Hepatocyte (in vitro differentiated cells): ENCODE measurements at regions not wholly inside any gene's neighbourhood (a gene's known extent, or its start where the extent isn't known, plus 50 kb on each side); places are given as distances from the start of the nearest gene placed in this dataset.

Experiments
- DNase-seq: peaks from one replicate; pipeline ENCODE4 v3.0.0-alpha.2; 2016; ENCODE audit warnings: low spot score
- H2AFZ ChIP-seq: fragments of 200-600 bp; sonication (generic); 2 replicates; pipeline ENCODE4 v1.6.0; 2016; ENCODE audit warnings: antibody characterized with exemption, mild to moderate bottlenecking
- H3K27ac ChIP-seq: fragments of 200-600 bp; sonication (generic); 2 replicates; pipeline ENCODE4 v1.5.1; 2016; ENCODE audit warnings: mild to moderate bottlenecking
- H3K27me3 ChIP-seq: fragments of 200-600 bp; sonication (generic); 2 replicates; pipeline ENCODE4 v1.6.1; 2016
- H3K36me3 ChIP-seq: fragments of 200-600 bp; sonication (generic); replicated peaks from 2 replicates; pipeline ENCODE4 v1.5.1; 2016; ENCODE audit warnings: low read depth; ENCODE audit not compliant: insufficient read depth
- H3K4me1 ChIP-seq: fragments of 200-600 bp; sonication (generic); 2 replicates; pipeline ENCODE4 v1.5.1; 2016; ENCODE audit warnings: mild to moderate bottlenecking, moderate library complexity; ENCODE audit not compliant: insufficient read depth
- H3K4me2 ChIP-seq: fragments of 200-600 bp; sonication (generic); 2 replicates; pipeline ENCODE4 v1.6.0; 2016
- H3K4me3 ChIP-seq: fragments of 200-600 bp; sonication (generic); 2 replicates; pipeline ENCODE4 v1.5.1; 2016; ENCODE audit warnings: mild to moderate bottlenecking
- H3K79me2 ChIP-seq: fragments of 200-600 bp; sonication (generic); 2 replicates; pipeline ENCODE4 v1.6.0; 2017; ENCODE audit warnings: mild to moderate bottlenecking
- H3K9me2 ChIP-seq: fragments of 200-600 bp; sonication (generic); replicated peaks from 2 replicates; pipeline ENCODE4 v1.6.0; 2017; ENCODE audit warnings: mild to moderate bottlenecking; ENCODE audit not compliant: insufficient read depth
- H3K9me3 ChIP-seq: fragments of 200-600 bp; sonication (generic); 2 replicates; pipeline ENCODE4 v1.5.1; 2016; ENCODE audit warnings: low read depth, mild to moderate bottlenecking
- H4K20me1 ChIP-seq: fragments of 200-600 bp; sonication (generic); 2 replicates; pipeline ENCODE4 v1.6.0; 2016; ENCODE audit warnings: mild to moderate bottlenecking; ENCODE audit not compliant: insufficient read depth, poor library complexity, severe bottlenecking
- CTCF ChIP-seq: fragments of 200-600 bp; sonication (generic); IDR thresholded peaks from 2 replicates; pipeline ENCODE4 v1.5.1; 2016; ENCODE audit warnings: antibody characterized with exemption, mild to moderate bottlenecking; ENCODE audit not compliant: poor library complexity
- EZH2 ChIP-seq: fragments of 200-600 bp; sonication (generic); IDR thresholded peaks from 2 replicates; pipeline ENCODE4 v1.6.1; 2016; ENCODE audit warnings: antibody characterized with exemption, mild to moderate bottlenecking, borderline replicate concordance
- EZH2phosphoT487 ChIP-seq: fragments of 200-600 bp; sonication (generic); IDR thresholded peaks from one replicate; pipeline ENCODE4 v1.6.1; 2018; ENCODE audit warnings: antibody characterized with exemption, mild to moderate bottlenecking, low read depth, moderate library complexity; ENCODE audit not compliant: unreplicated experiment, severe bottlenecking
- WGBS: methylation state at CpG from one replicate; pipeline ENCODE4 v1.1.6; 2016; ENCODE audit warnings: low lambda C conversion rate; ENCODE audit errors: missing lambda C conversion rate; 5-methylcytosine and 5-hydroxymethylcytosine counted together

GRCh38 chr22:22050141-22050775 lies 67.7 kb upstream of the TOP3B start:
- Histone ChIP-seq H3K9me2 (no peaks in the 10 kb centered on the region), H3K27me3 (peaks cover 3% of the 10 kb centered on the region), H3K4me2 (no peak overlapping the region), H3K79me2 (no peaks in the 10 kb centered on the region), H3K4me3 (no peak overlapping the region), H4K20me1 (no peaks in the 10 kb centered on the region), H3K4me1 (no peaks in the 10 kb centered on the region), H3K36me3 (no peaks in the 10 kb centered on the region), H3K27ac (no peak overlapping the region), H2AFZ (no peak overlapping the region), H3K9me3 (no peaks in the 10 kb centered on the region)
- DNase-seq = no peak
- TF ChIP-seq EZH2phosphoT487 (no peak), CTCF (no peak), EZH2 (no peak)

- Histone ChIP-seq H3K27me3 (peaks cover 3% of the 10 kb centered on the region), H3K4me2 (no peak overlapping the region), H3K79me2 (no peaks in the 10 kb centered on the region), H3K9me3 (no peaks in the 10 kb centered on the region), H2AFZ (no peak overlapping the region), H4K20me1 (no peaks in the 10 kb centered on the region), H3K4me3 (no peak overlapping the region), H3K27ac (no peak overlapping the region), H3K4me1 (no peaks in the 10 kb centered on the region), H3K9me2 (no peaks in the 10 kb centered on the region), H3K36me3 (no peaks in the 10 kb centered on the region)
- TF ChIP-seq CTCF (no peak), EZH2phosphoT487 (no peak), EZH2 (no peak)
- DNase-seq = no peak
- WGBS = 64% methylated on average over 1 of the region's 1 CpG
Observed at GRCh38 chr22:22049684-22050083, 67.1 kb upstream of the TOP3B start.

- Histone ChIP-seq H3K36me3 (no peaks in the 10 kb centered on the region), H2AFZ (no peak overlapping the region), H3K4me2 (no peak overlapping the region), H3K79me2 (no peaks in the 10 kb centered on the region), H3K4me1 (no peaks in the 10 kb centered on the region), H4K20me1 (no peaks in the 10 kb centered on the region), H3K9me2 (no peaks in the 10 kb centered on the region), H3K27ac (no peak overlapping the region), H3K9me3 (no peaks in the 10 kb centered on the region), H3K27me3 (peaks cover 3% of the 10 kb centered on the region), H3K4me3 (no peak overlapping the region)
- TF ChIP-seq EZH2 = no peak
- TF ChIP-seq CTCF = no peak
- no peak for TF ChIP-seq EZH2phosphoT487
- no peak for DNase-seq
- WGBS = 23% methylated on average over 2 of the region's 2 CpGs
Observed at GRCh38 chr22:22048981-22049531, 66.5 kb upstream of the TOP3B start.
